ENCODE measurements at regions not wholly inside any gene's neighbourhood (a gene's known extent, or its start where the extent isn't known, plus 50 kb on each side); places are given as distances from the start of the nearest gene placed in this dataset.

GRCh38 chr1:201640624-201641023 is 101.7 kb downstream of the NAV1 start:
- TF ChIP-seq CTCF (IDR thresholded peaks at IDR 0.05) (no peak), ZFX (IDR thresholded peaks at IDR 0.05; ENCODE audit: borderline replicate concordance) (no peak)

Data from 22Rv1 (cell line).